Memory B cell (primary cell): ENCODE measurements at regions not wholly inside any gene's neighbourhood (a gene's known extent, or its start where the extent isn't known, plus 50 kb on each side); places are given as distances from the start of the nearest gene placed in this dataset.
"Not testable (repeated sequence)": the region's sequence is repeated elsewhere in the genome, so short reads cannot be mapped to it uniquely, and the experiment has no call there.

ENCODE experiments used
- ATAC-seq: fragments of 150-1000 bp; cut with Tn5 transposase; 2 replicates; pipeline ENCODE4 v1.10.0; 2021; ENCODE audit warnings: low read depth, mild to moderate bottlenecking, moderate library complexity
- DNase-seq, 2 donors: peaks; one replicate each; pipeline ENCODE4 v3.0.0; 2022; ENCODE audit warnings: low spot score in 2 of 2
- H3K27ac Mint-ChIP-seq: one replicate; pipeline ENCODE4 v1.8.0; 2022; ENCODE audit warnings: mild to moderate bottlenecking, moderate library complexity, mixed read lengths
- H3K27me3 Mint-ChIP-seq: one replicate; pipeline ENCODE4 v1.8.0; 2022; ENCODE audit warnings: mixed read lengths
- H3K36me3 Mint-ChIP-seq: one replicate; pipeline ENCODE4 v1.8.0; 2022; ENCODE audit warnings: mild to moderate bottlenecking, mixed read lengths
- H3K4me1 Mint-ChIP-seq: one replicate; pipeline ENCODE4 v1.8.0; 2022; ENCODE audit warnings: mixed read lengths
- H3K4me3 Mint-ChIP-seq: one replicate; pipeline ENCODE4 v1.8.0; 2022; ENCODE audit warnings: mild to moderate bottlenecking, moderate library complexity, mixed read lengths
- H3K9me3 Mint-ChIP-seq: one replicate; pipeline ENCODE4 v1.8.0; 2022; ENCODE audit warnings: mixed read lengths

DNA sequence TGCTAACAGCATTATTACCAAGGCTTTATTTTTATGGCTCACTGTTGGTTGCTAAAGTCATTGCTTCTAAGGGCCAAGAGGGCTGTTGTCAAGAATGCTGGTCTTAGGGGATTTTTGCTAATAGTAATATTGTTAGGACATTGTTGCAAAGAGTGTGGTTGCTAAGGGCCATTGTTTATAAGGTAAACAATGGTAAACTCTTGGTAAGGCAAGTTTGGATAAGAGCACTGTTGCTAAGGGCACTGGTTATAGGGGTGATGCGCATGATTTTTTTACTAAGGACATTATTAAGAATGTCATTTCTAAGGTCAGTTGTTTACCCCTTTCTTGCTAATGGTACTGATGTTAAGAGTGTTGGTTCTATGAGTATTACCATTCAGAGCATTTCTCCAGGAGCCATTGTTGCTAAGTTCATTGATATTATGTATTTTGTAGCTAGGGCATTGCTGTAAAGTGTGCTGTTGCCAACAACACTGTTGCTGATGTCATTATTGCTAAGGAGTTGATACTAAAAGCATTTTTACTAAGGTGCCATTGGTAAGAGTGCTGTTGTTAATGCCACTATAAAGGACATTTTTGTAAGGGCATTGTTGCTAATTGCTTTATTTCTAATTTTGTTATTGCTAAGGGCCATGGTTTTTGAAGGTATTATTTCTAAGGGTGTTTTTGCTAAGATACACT is 55.9 kb downstream of the SPATA31A5 start:
- not testable (repeated sequence) for H3K4me1 Mint-ChIP-seq, H3K4me3 Mint-ChIP-seq, DNase-seq, H3K36me3 Mint-ChIP-seq, H3K27ac Mint-ChIP-seq, H3K9me3 Mint-ChIP-seq, H3K27me3 Mint-ChIP-seq
- ATAC-seq, result peak; percentile 19
